Suppressor macrophage treated with lipopolysaccharide for 4 hours (primary cell): ENCODE measurements at regions not wholly inside any gene's neighbourhood (a gene's known extent, or its start where the extent isn't known, plus 50 kb on each side); places are given as distances from the start of the nearest gene placed in this dataset.
"Not testable (repeated sequence)": the region's sequence is repeated elsewhere in the genome, so short reads cannot be mapped to it uniquely, and the experiment has no call there.

Experiments
- DNase-seq: peaks from one replicate; pipeline ENCODE4 v3.0.0-alpha.2; 2020

- no peak for DNase-seq
These were observed 284.6 kb upstream of the ANKRD30A start for GRCh38 chr10:36840788-36841187.

GRCh38 chr10:36837416-36837815 lies 288.0 kb upstream of the ANKRD30A start:
- no peak for DNase-seq

- no peak for DNase-seq
These were observed 305.6 kb upstream of the ANKRD30A start for GRCh38 chr10:36819781-36820180.

GRCh38 chr10:36817898-36818297 lies 307.5 kb upstream of the ANKRD30A start:
- no peak for DNase-seq

- no peak for DNase-seq
These were observed 316.6 kb upstream of the ANKRD30A start for GRCh38 chr10:36808625-36809362.

- DNase-seq = no peak
These were observed 322.2 kb upstream of the ANKRD30A start for GRCh38 chr10:36803229-36803628.

- DNase-seq = no peak
These were observed 322.8 kb upstream of the ANKRD30A start for GRCh38 chr10:36802490-36803153.

- no peak for DNase-seq
These were observed 323.7 kb upstream of the ANKRD30A start for GRCh38 chr10:36801660-36802059.

- no peak for DNase-seq
These were observed 330.4 kb upstream of the ANKRD30A start for GRCh38 chr10:36794981-36795380.

- no peak for DNase-seq
These were observed 335.4 kb upstream of the ANKRD30A start for GRCh38 chr10:36789974-36790373.

GRCh38 chr10:36788152-36788551 lies 337.2 kb upstream of the ANKRD30A start:
- DNase-seq = no peak

GRCh38 chr10:36783400-36783799 lies 342.0 kb upstream of the ANKRD30A start:
- DNase-seq = no peak

- no peak for DNase-seq
These were observed 343.8 kb upstream of the ANKRD30A start for GRCh38 chr10:36781570-36781969.

GRCh38 chr10:36780158-36780557 lies 345.2 kb upstream of the ANKRD30A start:
- DNase-seq = no peak

GRCh38 chr10:36779238-36779846 lies 346.1 kb upstream of the ANKRD30A start:
- DNase-seq = no peak

GRCh38 chr10:36778651-36779050 lies 346.7 kb upstream of the ANKRD30A start:
- no peak for DNase-seq

- no peak for DNase-seq
These were observed 351.7 kb upstream of the ANKRD30A start for GRCh38 chr10:36773652-36774051.

- no peak for DNase-seq
These were observed 353.7 kb upstream of the ANKRD30A start for GRCh38 chr10:36771725-36772124.

- DNase-seq = not testable (repeated sequence)
These were observed 355.7 kb upstream of the ANKRD30A start for GRCh38 chr10:36769741-36770140.

GRCh38 chr10:36766940-36767339 lies 358.5 kb upstream of the ANKRD30A start:
- DNase-seq = no peak

GRCh38 chr10:36766415-36766810 lies 359.0 kb upstream of the ANKRD30A start:
- no peak for DNase-seq

- no peak for DNase-seq
These were observed 359.5 kb upstream of the ANKRD30A start for GRCh38 chr10:36765782-36766414.

GRCh38 chr10:36764823-36765222 lies 360.6 kb upstream of the ANKRD30A start:
- no peak for DNase-seq

GRCh38 chr10:36761121-36761520 lies 364.3 kb upstream of the ANKRD30A start:
- DNase-seq = no peak
